Neural cell (in vitro differentiated cells): ENCODE measurements at regions not wholly inside any gene's neighbourhood (a gene's known extent, or its start where the extent isn't known, plus 50 kb on each side); places are given as distances from the start of the nearest gene placed in this dataset.

Source experiments
- H2AFZ ChIP-seq: fragments of 200-600, 300-800 bp; sonication (generic), shearing (Covaris generic); 2 replicates; pipeline ENCODE4 v1.6.0; 2014; ENCODE audit warnings: low read depth, mild to moderate bottlenecking, antibody characterized with exemption, low read length, moderate library complexity
- H3F3A ChIP-seq: fragments of 200-600 bp; shearing (Covaris generic); 2 replicates; pipeline ENCODE4 v1.6.1; 2016; ENCODE audit warnings: mild to moderate bottlenecking, moderate library complexity, mixed read lengths, antibody characterized with exemption, low read length; ENCODE audit not compliant: insufficient read depth, poor library complexity, severe bottlenecking
- H3K27ac ChIP-seq: fragments of 200-600, 300-800 bp; sonication (generic), shearing (Covaris generic); 2 replicates; pipeline ENCODE4 v1.5.1; 2014; ENCODE audit warnings: mild to moderate bottlenecking, low read length, moderate library complexity
- H3K27me3 ChIP-seq: fragments of 300-800, 200-600 bp; sonication (generic), shearing (Covaris generic); 2 replicates; pipeline ENCODE4 v1.6.0; 2014; ENCODE audit warnings: mild to moderate bottlenecking, low read depth, low read length, moderate library complexity; ENCODE audit not compliant: insufficient read depth
- H3K36me3 ChIP-seq: fragments of 300-800, 200-600 bp; sonication (generic), shearing (Covaris generic); 2 replicates; pipeline ENCODE4 v1.5.1; 2014; ENCODE audit warnings: mild to moderate bottlenecking, antibody characterized with exemption, low read length, moderate library complexity; ENCODE audit not compliant: insufficient read depth
- H3K4me2 ChIP-seq: fragments of 300-800, 200-600 bp; sonication (generic), shearing (Covaris generic); 2 replicates; pipeline ENCODE4 v1.6.0; 2014; ENCODE audit warnings: mild to moderate bottlenecking, low read length
- H3K4me3 ChIP-seq: fragments of 300-800, 200-600 bp; sonication (generic), shearing (Covaris generic); 2 replicates; pipeline ENCODE4 v1.5.1; 2014; ENCODE audit warnings: mild to moderate bottlenecking, low read length, moderate library complexity
- H3K79me2 ChIP-seq: fragments of 200-600 bp; shearing (Covaris generic); replicated peaks from 2 replicates; pipeline ENCODE4 v1.6.0; 2014; ENCODE audit warnings: mild to moderate bottlenecking, low read length, moderate library complexity; ENCODE audit not compliant: insufficient read depth
- H3K9ac ChIP-seq: fragments of 300-800, 200-600 bp; sonication (generic), shearing (Covaris generic); 2 replicates; pipeline ENCODE4 v1.6.1; 2016; ENCODE audit warnings: mild to moderate bottlenecking, low read length, mixed read lengths
- H3K9me2 ChIP-seq: fragments of 200-600 bp; shearing (Covaris generic); 2 replicates; pipeline ENCODE4 v1.6.1; 2016; ENCODE audit warnings: mild to moderate bottlenecking, low read length, mixed read lengths; ENCODE audit not compliant: insufficient read depth
- H3K9me3 ChIP-seq: fragments of 200-600, 300-800 bp; sonication (generic), shearing (Covaris generic); 2 replicates; pipeline ENCODE4 v1.6.1; 2016; ENCODE audit warnings: mild to moderate bottlenecking, mixed run types, low read length, moderate library complexity, mixed read lengths
- H4K20me1 ChIP-seq: fragments of 200-600 bp; shearing (Covaris generic); 2 replicates; pipeline ENCODE4 v1.6.1; 2016; ENCODE audit warnings: mild to moderate bottlenecking, mixed run types; ENCODE audit not compliant: insufficient read depth
- EP300 ChIP-seq: fragments of 450-650 bp; conservative IDR thresholded peaks from 2 replicates; pipeline ENCODE4 v1.6.1; 2014; ENCODE audit warnings: antibody characterized with exemption, mild to moderate bottlenecking, moderate library complexity; ENCODE audit not compliant: poor library complexity, severe bottlenecking
- EZH2 ChIP-seq: fragments of 200-600, 300-800 bp; shearing (Covaris generic), sonication (generic); IDR thresholded peaks from 2 replicates; pipeline ENCODE4 v1.6.1; 2014; ENCODE audit warnings: antibody characterized with exemption, low read length, borderline replicate concordance, mild to moderate bottlenecking; ENCODE audit not compliant: insufficient read depth, poor library complexity, severe bottlenecking
- MXI1 ChIP-seq: fragments of 450-650 bp; conservative IDR thresholded peaks from 2 replicates; pipeline ENCODE4 v1.6.1; 2014; ENCODE audit warnings: antibody characterized with exemption, mild to moderate bottlenecking; ENCODE audit not compliant: poor library complexity, severe bottlenecking
- POLR2AphosphoS5 ChIP-seq: IDR thresholded peaks from 2 replicates; pipeline ENCODE4 v1.6.1; 2012
- RAD21 ChIP-seq: fragments of 450-650 bp; conservative IDR thresholded peaks from 2 replicates; pipeline ENCODE4 v1.6.1; 2014; ENCODE audit warnings: antibody characterized with exemption, mild to moderate bottlenecking, moderate library complexity
- SMC3 ChIP-seq: fragments of 450-650 bp; conservative IDR thresholded peaks from 2 replicates; pipeline ENCODE4 v1.6.1; 2014; ENCODE audit warnings: antibody characterized with exemption, mild to moderate bottlenecking, moderate library complexity; ENCODE audit not compliant: poor library complexity
- TAF1 ChIP-seq: IDR thresholded peaks from 2 replicates; pipeline ENCODE4 v1.6.1; 2012; ENCODE audit warnings: low read depth
- TF ChIP-seq, protein P1 (sequence below): IDR thresholded peaks from 2 replicates; pipeline ENCODE4 v1.6.1; 2012; ENCODE audit warnings: borderline replicate concordance
- TF ChIP-seq, protein P2 (sequence below): fragments of 450-650 bp; IDR thresholded peaks from 2 replicates; pipeline ENCODE4 v1.5.1; 2014; ENCODE audit warnings: antibody characterized with exemption, mild to moderate bottlenecking, moderate library complexity; ENCODE audit not compliant: poor library complexity, severe bottlenecking

DNA sequence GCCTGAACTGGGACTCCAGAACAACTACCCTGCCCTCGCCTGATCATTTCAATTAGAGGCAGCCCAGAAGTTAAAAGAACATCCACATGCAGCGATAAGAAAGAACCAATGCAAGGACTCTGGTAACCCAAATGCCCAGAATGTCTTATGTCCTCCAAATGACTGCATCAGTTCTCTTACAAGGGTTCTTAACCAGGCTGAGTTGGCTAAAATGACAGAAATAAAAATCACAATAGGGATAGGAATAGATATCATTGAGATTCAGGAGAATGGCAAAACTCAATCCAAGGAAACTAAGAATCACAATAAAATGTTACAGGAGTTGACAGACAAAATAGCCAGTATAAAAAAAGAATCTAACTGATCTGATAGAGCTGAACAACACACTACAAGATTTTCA lies 80.1 kb upstream of the PTGFR start:
- H3K4me3 ChIP-seq, result no peak overlapping the region
- H4K20me1 ChIP-seq, result no peaks in the 10 kb centered on the region
- no peak overlapping the region for H3K27ac ChIP-seq
- no peaks in the 10 kb centered on the region for H3K9me2 ChIP-seq
- peaks cover 5% of the 10 kb centered on the region for H3K9me3 ChIP-seq
- H3K79me2 ChIP-seq, result no peaks in the 10 kb centered on the region
- H3K4me2 ChIP-seq, result no peak overlapping the region
- no peak overlapping the region for H3K9ac ChIP-seq
- no peak for TF ChIP-seq SMC3
- no peaks in the 10 kb centered on the region for H3F3A ChIP-seq
- H3K36me3 ChIP-seq, result no peaks in the 10 kb centered on the region
- H2AFZ ChIP-seq, result no peak overlapping the region
- no peaks in the 10 kb centered on the region for H3K27me3 ChIP-seq

DNA sequence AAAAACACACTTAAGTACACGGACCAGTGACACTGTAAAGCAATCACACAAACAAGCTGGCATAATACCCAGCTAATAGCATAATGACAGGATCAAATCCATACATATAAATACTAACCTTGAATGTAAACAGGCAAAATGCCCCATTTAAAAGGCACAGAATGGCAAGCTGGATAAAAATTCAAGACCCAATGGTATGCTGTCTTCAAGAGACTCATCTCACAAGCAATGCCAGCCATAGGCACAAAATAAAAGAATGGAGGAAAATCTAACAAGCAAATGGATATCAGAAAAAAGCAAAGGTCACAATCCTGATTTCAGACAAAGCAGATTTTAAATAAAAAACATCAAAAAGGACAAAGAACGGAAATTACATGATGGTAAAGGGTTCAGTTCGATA lies 79.1 kb upstream of the PTGFR start:
- Histone ChIP-seq H3F3A (no peaks in the 10 kb centered on the region), H3K27ac (no peak overlapping the region), H3K9ac (no peak overlapping the region), H4K20me1 (no peaks in the 10 kb centered on the region), H2AFZ (no peak overlapping the region), H3K9me2 (no peaks in the 10 kb centered on the region), H3K36me3 (no peaks in the 10 kb centered on the region), H3K4me3 (no peak overlapping the region), H3K79me2 (no peaks in the 10 kb centered on the region), H3K4me2 (no peak overlapping the region), H3K9me3 (peaks cover 5% of the 10 kb centered on the region), H3K27me3 (no peaks in the 10 kb centered on the region)
- TF ChIP-seq, protein P1, sequence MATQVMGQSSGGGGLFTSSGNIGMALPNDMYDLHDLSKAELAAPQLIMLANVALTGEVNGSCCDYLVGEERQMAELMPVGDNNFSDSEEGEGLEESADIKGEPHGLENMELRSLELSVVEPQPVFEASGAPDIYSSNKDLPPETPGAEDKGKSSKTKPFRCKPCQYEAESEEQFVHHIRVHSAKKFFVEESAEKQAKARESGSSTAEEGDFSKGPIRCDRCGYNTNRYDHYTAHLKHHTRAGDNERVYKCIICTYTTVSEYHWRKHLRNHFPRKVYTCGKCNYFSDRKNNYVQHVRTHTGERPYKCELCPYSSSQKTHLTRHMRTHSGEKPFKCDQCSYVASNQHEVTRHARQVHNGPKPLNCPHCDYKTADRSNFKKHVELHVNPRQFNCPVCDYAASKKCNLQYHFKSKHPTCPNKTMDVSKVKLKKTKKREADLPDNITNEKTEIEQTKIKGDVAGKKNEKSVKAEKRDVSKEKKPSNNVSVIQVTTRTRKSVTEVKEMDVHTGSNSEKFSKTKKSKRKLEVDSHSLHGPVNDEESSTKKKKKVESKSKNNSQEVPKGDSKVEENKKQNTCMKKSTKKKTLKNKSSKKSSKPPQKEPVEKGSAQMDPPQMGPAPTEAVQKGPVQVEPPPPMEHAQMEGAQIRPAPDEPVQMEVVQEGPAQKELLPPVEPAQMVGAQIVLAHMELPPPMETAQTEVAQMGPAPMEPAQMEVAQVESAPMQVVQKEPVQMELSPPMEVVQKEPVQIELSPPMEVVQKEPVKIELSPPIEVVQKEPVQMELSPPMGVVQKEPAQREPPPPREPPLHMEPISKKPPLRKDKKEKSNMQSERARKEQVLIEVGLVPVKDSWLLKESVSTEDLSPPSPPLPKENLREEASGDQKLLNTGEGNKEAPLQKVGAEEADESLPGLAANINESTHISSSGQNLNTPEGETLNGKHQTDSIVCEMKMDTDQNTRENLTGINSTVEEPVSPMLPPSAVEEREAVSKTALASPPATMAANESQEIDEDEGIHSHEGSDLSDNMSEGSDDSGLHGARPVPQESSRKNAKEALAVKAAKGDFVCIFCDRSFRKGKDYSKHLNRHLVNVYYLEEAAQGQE, result no peak
- TF ChIP-seq TAF1 (no peak), SMC3 (no peak), MXI1 (no peak), POLR2AphosphoS5 (no peak), EP300 (no peak), EZH2 (no peak), RAD21 (no peak)

DNA sequence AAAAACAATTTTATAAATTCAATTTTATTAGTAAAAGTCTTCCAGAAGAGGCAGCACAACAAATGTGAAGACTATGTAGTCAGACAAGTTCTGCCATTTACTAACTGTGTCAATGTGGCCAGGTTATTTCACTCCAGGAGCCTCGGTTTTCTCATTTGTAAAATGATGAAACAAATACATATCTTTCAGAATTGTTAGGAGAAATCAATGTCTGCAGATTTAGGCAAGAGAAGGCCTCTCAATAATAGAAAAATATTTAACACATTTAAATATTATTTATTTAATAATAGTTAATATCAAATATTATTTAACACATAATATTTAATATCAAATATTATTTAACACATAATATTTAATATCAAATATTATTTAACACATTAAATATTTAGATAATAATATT lies 75.6 kb upstream of the PTGFR start:
- no peak overlapping the region for H3K4me3 ChIP-seq
- TF ChIP-seq RAD21, result no peak
- TF ChIP-seq, protein P1, result no peak
- TF ChIP-seq, protein P2, sequence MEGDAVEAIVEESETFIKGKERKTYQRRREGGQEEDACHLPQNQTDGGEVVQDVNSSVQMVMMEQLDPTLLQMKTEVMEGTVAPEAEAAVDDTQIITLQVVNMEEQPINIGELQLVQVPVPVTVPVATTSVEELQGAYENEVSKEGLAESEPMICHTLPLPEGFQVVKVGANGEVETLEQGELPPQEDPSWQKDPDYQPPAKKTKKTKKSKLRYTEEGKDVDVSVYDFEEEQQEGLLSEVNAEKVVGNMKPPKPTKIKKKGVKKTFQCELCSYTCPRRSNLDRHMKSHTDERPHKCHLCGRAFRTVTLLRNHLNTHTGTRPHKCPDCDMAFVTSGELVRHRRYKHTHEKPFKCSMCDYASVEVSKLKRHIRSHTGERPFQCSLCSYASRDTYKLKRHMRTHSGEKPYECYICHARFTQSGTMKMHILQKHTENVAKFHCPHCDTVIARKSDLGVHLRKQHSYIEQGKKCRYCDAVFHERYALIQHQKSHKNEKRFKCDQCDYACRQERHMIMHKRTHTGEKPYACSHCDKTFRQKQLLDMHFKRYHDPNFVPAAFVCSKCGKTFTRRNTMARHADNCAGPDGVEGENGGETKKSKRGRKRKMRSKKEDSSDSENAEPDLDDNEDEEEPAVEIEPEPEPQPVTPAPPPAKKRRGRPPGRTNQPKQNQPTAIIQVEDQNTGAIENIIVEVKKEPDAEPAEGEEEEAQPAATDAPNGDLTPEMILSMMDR, result no peak
- TF ChIP-seq EP300, result no peak
- no peak for TF ChIP-seq EZH2
- TF ChIP-seq MXI1, result no peak
- no peak for TF ChIP-seq SMC3
- TF ChIP-seq POLR2AphosphoS5, result no peak
- TF ChIP-seq TAF1, result no peak
- no peak overlapping the region for H3K4me2 ChIP-seq
- H3K79me2 ChIP-seq, result no peaks in the 10 kb centered on the region
- H3F3A ChIP-seq, result no peaks in the 10 kb centered on the region
- H3K27ac ChIP-seq, result no peak overlapping the region
- no peak overlapping the region for H3K9ac ChIP-seq
- H3K9me2 ChIP-seq, result no peaks in the 10 kb centered on the region
- no peaks in the 10 kb centered on the region for H4K20me1 ChIP-seq
- H2AFZ ChIP-seq, result no peak overlapping the region
- H3K9me3 ChIP-seq, result peaks cover 3% of the 10 kb centered on the region
- H3K27me3 ChIP-seq, result no peaks in the 10 kb centered on the region
- no peaks in the 10 kb centered on the region for H3K36me3 ChIP-seq
